Ectodermal cell (in vitro differentiated cells): ENCODE measurements at regions not wholly inside any gene's neighbourhood (a gene's known extent, or its start where the extent isn't known, plus 50 kb on each side); places are given as distances from the start of the nearest gene placed in this dataset.
"Not testable (repeated sequence)": the region's sequence is repeated elsewhere in the genome, so short reads cannot be mapped to it uniquely, and the experiment has no call there.

ENCODE experiments used
- H3K27ac ChIP-seq: 2 replicates; pipeline ENCODE4 v1.7.0; 2013; ENCODE audit warnings: mild to moderate bottlenecking, low read depth, low read length; ENCODE audit not compliant: insufficient read depth, poor library complexity, severe bottlenecking
- H3K27me3 ChIP-seq: 2 replicates; pipeline ENCODE4 v1.7.0; 2013; ENCODE audit warnings: mild to moderate bottlenecking, low read length; ENCODE audit not compliant: insufficient read depth, control insufficient read depth, poor library complexity, severe bottlenecking
- H3K36me3 ChIP-seq: one replicate; pipeline ENCODE4 v1.7.0; 2013; ENCODE audit warnings: low read length; ENCODE audit not compliant: control insufficient read depth, insufficient read depth
- H3K4me1 ChIP-seq: one replicate; pipeline ENCODE4 v1.7.0; 2013; ENCODE audit warnings: low read length; ENCODE audit not compliant: control insufficient read depth, insufficient read depth
- H3K4me3 ChIP-seq: 2 replicates; pipeline ENCODE4 v1.7.0; 2013; ENCODE audit warnings: low read depth, low read length, control low read depth; ENCODE audit not compliant: insufficient read depth
- H3K9me3 ChIP-seq: 2 replicates; pipeline ENCODE4 v1.7.0; 2013; ENCODE audit warnings: mild to moderate bottlenecking, low read length, moderate library complexity; ENCODE audit not compliant: control insufficient read depth
- WGBS, 2 experiments: methylation state at CpG; one replicate each; pipeline ENCODE4 v1.1.7; 2013; ENCODE audit warnings: missing lambda C conversion rate in 2 of 2; 5-methylcytosine and 5-hydroxymethylcytosine counted together

- 94 to 100% methylated on average over 1 of the region's 1 CpG for WGBS, 2 experiments
- Histone ChIP-seq H3K27me3 (no peaks in the 10 kb centered on the region), H3K27ac (no peak overlapping the region), H3K36me3 (no peaks in the 10 kb centered on the region), H3K4me1 (no peaks in the 10 kb centered on the region), H3K4me3 (no peak overlapping the region), H3K9me3 (no peaks in the 10 kb centered on the region)
These were observed 137.8 kb upstream of the GPR101 start for GRCh38 chrX:137171626-137172025.

DNA sequence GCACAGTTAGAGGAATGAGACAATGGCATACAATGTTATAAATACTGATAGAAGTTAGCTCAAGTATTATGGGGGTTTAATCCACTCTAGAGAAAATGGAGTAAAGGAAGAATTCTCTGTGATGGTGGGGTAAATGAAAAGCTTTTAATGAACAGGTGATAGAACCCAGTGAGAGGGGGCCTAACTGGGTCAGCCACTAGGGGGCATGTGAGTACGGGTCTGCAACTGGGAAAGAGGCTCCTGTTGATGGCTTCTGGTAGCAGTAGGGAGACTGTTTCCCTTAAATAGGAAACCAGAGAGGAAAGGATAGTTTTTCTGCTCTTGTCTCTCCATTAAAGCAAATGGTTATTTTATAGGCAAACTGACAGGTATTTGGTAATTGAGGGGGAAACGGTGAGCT, 132.8 kb upstream of the GPR101 start:
- H3K4me3 ChIP-seq: no peak overlapping the region
- H3K36me3 ChIP-seq: no peaks in the 10 kb centered on the region

DNA sequence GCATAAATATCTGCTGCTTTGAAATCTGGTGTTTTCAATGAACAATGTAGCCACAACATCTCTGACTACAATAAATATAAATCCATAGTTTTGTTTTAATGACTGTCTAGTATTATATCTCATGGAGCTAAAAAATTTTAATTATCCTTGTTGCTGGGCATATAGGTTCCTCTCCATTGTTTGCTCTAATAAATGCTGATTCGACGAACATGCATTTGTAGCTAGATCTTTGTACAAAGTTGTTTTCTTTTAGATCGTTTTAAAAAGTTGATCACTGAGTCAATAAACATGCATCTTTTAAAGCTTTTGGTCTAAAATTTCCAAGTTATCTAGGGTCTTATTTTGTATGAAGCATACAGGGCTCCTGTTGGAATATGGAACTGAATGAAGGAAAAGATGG, 130.5 kb upstream of the GPR101 start:
- Histone ChIP-seq H3K27me3 (no peaks in the 10 kb centered on the region), H3K9me3 (no peaks in the 10 kb centered on the region), H3K4me3 (no peak overlapping the region), H3K36me3 (no peaks in the 10 kb centered on the region), H3K27ac (no peak overlapping the region), H3K4me1 (no peaks in the 10 kb centered on the region)
- 58 to 64% methylated on average over 3 of the region's 3 CpGs for WGBS, 2 experiments

More for the DNA sequence above, 132.8 kb upstream of the GPR101 start:
- WGBS, 2 experiments: 57 to 62% methylated on average over 2 of the region's 2 CpGs
- no peaks in the 10 kb centered on the region for H3K27me3 ChIP-seq
- no peaks in the 10 kb centered on the region for H3K9me3 ChIP-seq
- H3K27ac ChIP-seq: no peak overlapping the region
- no peaks in the 10 kb centered on the region for H3K4me1 ChIP-seq

GRCh38 chrX:137151403-137151802, 117.6 kb upstream of the GPR101 start:
- Histone ChIP-seq H3K4me1 (no peaks in the 10 kb centered on the region), H3K27me3 (no peaks in the 10 kb centered on the region), H3K27ac (no peak overlapping the region), H3K36me3 (no peaks in the 10 kb centered on the region), H3K4me3 (no peak overlapping the region), H3K9me3 (no peaks in the 10 kb centered on the region)
- 60 to 62% methylated on average over 3 of the region's 3 CpGs for WGBS, 2 experiments

DNA sequence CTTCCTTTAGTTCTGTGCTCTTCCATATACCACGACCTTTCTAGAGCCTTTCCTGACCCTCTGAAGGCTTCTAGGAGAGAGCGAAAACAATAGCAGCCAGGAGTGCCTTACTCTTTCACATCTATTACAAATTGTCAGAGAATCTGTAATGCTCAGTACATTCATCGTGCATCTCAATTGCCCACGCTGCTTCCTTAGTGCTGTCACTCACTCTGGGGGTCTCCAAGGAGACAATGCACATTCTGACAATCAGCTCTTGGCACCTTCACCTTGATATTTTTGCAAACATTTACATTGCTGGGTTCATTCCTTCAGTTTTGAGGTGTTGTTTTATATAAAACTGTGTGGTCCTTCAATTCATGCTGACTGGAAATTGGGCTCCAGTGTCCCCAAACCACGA, 110.1 kb upstream of the GPR101 start:
- Histone ChIP-seq H3K27me3 (no peaks in the 10 kb centered on the region), H3K4me3 (no peak overlapping the region), H3K4me1 (no peaks in the 10 kb centered on the region), H3K27ac (no peak overlapping the region), H3K9me3 (no peaks in the 10 kb centered on the region), H3K36me3 (no peaks in the 10 kb centered on the region)
- 83 to 90% methylated on average over 5 of the region's 5 CpGs for WGBS, 2 experiments

DNA sequence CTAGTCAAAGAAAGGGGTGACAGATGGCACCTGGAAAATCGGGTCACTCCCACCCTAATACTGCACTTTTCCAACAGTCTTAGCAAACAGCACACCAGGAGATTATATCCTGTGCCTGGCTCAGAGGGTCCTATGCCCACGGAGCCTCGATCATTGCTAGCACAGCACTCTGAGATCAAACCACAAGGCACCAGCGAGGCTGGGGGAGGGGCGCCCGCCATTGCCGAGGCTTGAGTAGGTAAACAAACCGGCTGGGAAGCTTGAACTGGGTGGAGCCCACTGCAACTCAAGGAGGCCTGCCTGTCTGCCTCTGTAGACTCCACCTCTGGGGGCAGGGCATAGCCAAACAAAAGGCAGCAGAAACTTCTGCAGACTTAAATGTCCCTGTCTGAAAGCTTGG, 88.9 kb upstream of the GPR101 start:
- not testable (repeated sequence) for H3K9me3 ChIP-seq, H3K27ac ChIP-seq, H3K4me1 ChIP-seq, H3K36me3 ChIP-seq, H3K4me3 ChIP-seq, H3K27me3 ChIP-seq
- 93% methylated on average over 7 of the region's 8 CpGs for WGBS, 2 experiments

DNA sequence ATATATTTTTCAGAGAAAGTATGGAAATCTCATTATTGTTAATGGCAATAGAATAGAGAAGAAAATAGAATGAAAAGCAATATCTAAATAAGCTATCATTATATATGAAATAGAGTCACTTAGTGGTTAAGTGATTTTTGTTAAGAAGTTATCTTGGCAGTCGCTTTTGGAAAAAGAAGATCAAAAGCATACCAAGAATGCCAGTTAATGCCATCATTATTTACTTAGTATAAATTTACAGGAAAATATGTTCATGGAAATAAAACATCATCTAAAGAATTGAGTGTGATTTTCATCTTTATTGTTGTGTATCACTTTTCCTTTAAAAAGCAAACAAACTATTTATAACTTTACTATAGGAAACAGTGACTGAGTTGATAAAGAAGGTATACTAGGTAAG, 85.3 kb upstream of the GPR101 start:
- Histone ChIP-seq H3K9me3 (no peaks in the 10 kb centered on the region), H3K36me3 (no peaks in the 10 kb centered on the region), H3K4me3 (no peak overlapping the region), H3K27me3 (no peaks in the 10 kb centered on the region), H3K4me1 (no peaks in the 10 kb centered on the region), H3K27ac (no peak overlapping the region)
- WGBS, 2 experiments: no CpG with 5 or more reads among the region's 1 CpG

DNA sequence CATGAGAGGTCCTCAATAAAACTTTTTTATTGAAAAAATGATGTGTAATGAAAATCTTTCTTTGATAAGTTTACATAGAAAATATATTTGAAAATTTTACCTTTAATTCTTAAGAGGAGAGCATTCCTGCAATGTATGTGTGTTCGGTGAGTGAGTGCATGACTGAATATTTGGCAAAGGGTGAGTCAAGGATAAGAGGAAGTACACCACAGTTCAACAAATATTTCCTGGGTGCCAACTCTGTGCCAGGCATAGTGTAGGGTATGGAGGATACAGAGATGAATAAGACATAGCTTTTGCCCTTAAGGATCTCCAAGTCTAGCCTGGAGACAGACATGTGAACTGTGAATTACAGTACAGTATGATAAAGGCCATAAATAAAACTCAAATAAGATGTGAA, 84.7 kb upstream of the GPR101 start:
- Histone ChIP-seq H3K36me3 (no peaks in the 10 kb centered on the region), H3K27ac (no peak overlapping the region), H3K9me3 (no peaks in the 10 kb centered on the region), H3K4me3 (no peak overlapping the region), H3K4me1 (no peaks in the 10 kb centered on the region), H3K27me3 (no peaks in the 10 kb centered on the region)
- WGBS, 2 experiments: 100% methylated on average over 1 of the region's 1 CpG; no CpG with 5 or more reads in 1 of the 2 experiments

- no peaks in the 10 kb centered on the region for H3K27me3 ChIP-seq
These were observed 84.3 kb upstream of the GPR101 start for GRCh38 chrX:137118136-137118535.

DNA sequence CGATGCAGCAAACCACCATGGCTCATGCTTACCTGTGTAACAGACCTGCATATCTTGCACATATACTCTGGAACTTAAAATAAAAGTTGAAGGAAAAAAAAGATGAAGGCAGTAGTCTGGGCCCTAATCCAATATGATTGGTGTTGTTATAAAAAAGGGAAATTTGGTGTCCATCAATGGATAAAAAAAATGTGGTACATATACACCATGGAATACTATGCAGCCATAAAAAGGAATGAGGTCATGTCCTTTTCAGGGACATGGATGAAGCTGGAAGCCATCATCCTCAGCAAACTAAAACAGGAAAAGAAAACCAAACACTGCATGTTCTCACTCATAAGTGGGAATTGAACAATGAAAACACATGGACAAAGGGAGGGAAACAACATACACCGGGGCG, 74.1 kb upstream of the GPR101 start:
- not testable (repeated sequence) for H3K4me1 ChIP-seq, H3K36me3 ChIP-seq, H3K4me3 ChIP-seq, H3K27me3 ChIP-seq, H3K27ac ChIP-seq, H3K9me3 ChIP-seq
- 94 to 100% methylated on average over 1 to 3 of the region's 3 CpGs for WGBS, 2 experiments

More at GRCh38 chrX:137118136-137118535, 84.3 kb upstream of the GPR101 start:
- WGBS, 2 experiments: 75% methylated on average over 1 of the region's 2 CpGs; no CpG with 5 or more reads in 1 of the 2 experiments
- Histone ChIP-seq H3K4me3 (no peak overlapping the region), H3K9me3 (no peaks in the 10 kb centered on the region), H3K36me3 (no peaks in the 10 kb centered on the region), H3K27ac (no peak overlapping the region), H3K4me1 (no peaks in the 10 kb centered on the region)
